HEK293 (cell line): ENCODE measurements at regions not wholly inside any gene's neighbourhood (a gene's known extent, or its start where the extent isn't known, plus 50 kb on each side); places are given as distances from the start of the nearest gene placed in this dataset.

ENCODE experiments used
- CTCF ChIP-seq: fragments of 450-650 bp; formaldehyde crosslinking; IDR thresholded peaks from 2 replicates; pipeline ENCODE4 v1.5.1; 2016; ENCODE audit warnings: missing biosample characterization, missing genetic modification characterization
- KLF17 ChIP-seq: fragments of 450-650 bp; formaldehyde crosslinking; IDR thresholded peaks from 2 replicates; pipeline ENCODE4 v1.5.1; 2016; ENCODE audit warnings: missing biosample characterization, missing genetic modification characterization
- MYNN ChIP-seq: fragments of 450-650 bp; formaldehyde crosslinking; IDR thresholded peaks from 2 replicates; pipeline ENCODE4 v1.5.1; 2016; ENCODE audit warnings: missing biosample characterization, missing genetic modification characterization, borderline replicate concordance
- OSR2 ChIP-seq: fragments of 450-650 bp; formaldehyde crosslinking; IDR thresholded peaks from 2 replicates; pipeline ENCODE4 v1.5.1; 2016; ENCODE audit warnings: missing biosample characterization, missing genetic modification characterization
- REST ChIP-seq: fragments of 450-650 bp; formaldehyde crosslinking; IDR thresholded peaks from 2 replicates; pipeline ENCODE4 v1.5.1; 2016; ENCODE audit warnings: missing biosample characterization, missing genetic modification characterization
- TCF7L2 ChIP-seq: IDR thresholded peaks from 2 replicates; pipeline ENCODE4 v1.6.1; 2011; ENCODE audit warnings: low read depth, mild to moderate bottlenecking, inconsistent platforms, low read length, moderate library complexity, borderline replicate concordance
- ZBTB11 ChIP-seq: fragments of 450-650 bp; formaldehyde crosslinking; conservative IDR thresholded peaks from 2 replicates; pipeline ENCODE4 v1.5.1; 2016; ENCODE audit warnings: low read depth, missing biosample characterization, missing genetic modification characterization
- ZBTB26 ChIP-seq: fragments of 450-650 bp; formaldehyde crosslinking; optimal IDR thresholded peaks from 2 replicates; pipeline ENCODE3; 2016; ENCODE audit warnings: missing biosample characterization, mild to moderate bottlenecking, missing genetic modification characterization
- ZNF121 ChIP-seq: fragments of 450-650 bp; formaldehyde crosslinking; IDR thresholded peaks from 2 replicates; pipeline ENCODE4 v1.5.1; 2016; ENCODE audit warnings: missing biosample characterization, missing genetic modification characterization
- ZNF311 ChIP-seq: fragments of 450-650 bp; formaldehyde crosslinking; IDR thresholded peaks from 2 replicates; pipeline ENCODE4 v1.5.1; 2017; ENCODE audit warnings: missing biosample characterization, missing genetic modification characterization, borderline replicate concordance
- ZNF350 ChIP-seq: fragments of 450-650 bp; formaldehyde crosslinking; IDR thresholded peaks from 2 replicates; pipeline ENCODE4 v1.5.0; 2017; ENCODE audit warnings: missing biosample characterization, mild to moderate bottlenecking, missing genetic modification characterization
- ZNF707 ChIP-seq: fragments of 450-650 bp; formaldehyde crosslinking; IDR thresholded peaks from 2 replicates; pipeline ENCODE4 v1.5.1; 2016; ENCODE audit warnings: missing biosample characterization, missing genetic modification characterization
- ZSCAN16 ChIP-seq: fragments of 450-650 bp; formaldehyde crosslinking; IDR thresholded peaks from 2 replicates; pipeline ENCODE4 v1.5.1; 2016; ENCODE audit warnings: missing biosample characterization, missing genetic modification characterization

GRCh38 chr4:32037399-32037798, 1317.2 kb downstream of the PCDH7 start:
- no peak for TF ChIP-seq ZNF311 (tag by site-specific recombination)
- TF ChIP-seq CTCF (tag by site-specific recombination) = no peak
- no peak for TF ChIP-seq KLF17 (tag by site-specific recombination)
- no peak for TF ChIP-seq REST
- no peak for TF ChIP-seq ZNF121 (tag by site-specific recombination)
- TF ChIP-seq ZBTB11 (tag by site-specific recombination) = no peak
- TF ChIP-seq MYNN (tag by site-specific recombination) = no peak
- TF ChIP-seq ZBTB26 (tag by site-specific recombination) = no peak
- no peak for TF ChIP-seq TCF7L2
- no peak for TF ChIP-seq ZNF707 (tag by site-specific recombination)
- TF ChIP-seq ZSCAN16 (tag by site-specific recombination) = no peak
- no peak for TF ChIP-seq OSR2 (tag by site-specific recombination)
- TF ChIP-seq ZNF350 (tag by site-specific recombination) = no peak
